ENCODE measurements at regions not wholly inside any gene's neighbourhood (a gene's known extent, or its start where the extent isn't known, plus 50 kb on each side); places are given as distances from the start of the nearest gene placed in this dataset.

DNA sequence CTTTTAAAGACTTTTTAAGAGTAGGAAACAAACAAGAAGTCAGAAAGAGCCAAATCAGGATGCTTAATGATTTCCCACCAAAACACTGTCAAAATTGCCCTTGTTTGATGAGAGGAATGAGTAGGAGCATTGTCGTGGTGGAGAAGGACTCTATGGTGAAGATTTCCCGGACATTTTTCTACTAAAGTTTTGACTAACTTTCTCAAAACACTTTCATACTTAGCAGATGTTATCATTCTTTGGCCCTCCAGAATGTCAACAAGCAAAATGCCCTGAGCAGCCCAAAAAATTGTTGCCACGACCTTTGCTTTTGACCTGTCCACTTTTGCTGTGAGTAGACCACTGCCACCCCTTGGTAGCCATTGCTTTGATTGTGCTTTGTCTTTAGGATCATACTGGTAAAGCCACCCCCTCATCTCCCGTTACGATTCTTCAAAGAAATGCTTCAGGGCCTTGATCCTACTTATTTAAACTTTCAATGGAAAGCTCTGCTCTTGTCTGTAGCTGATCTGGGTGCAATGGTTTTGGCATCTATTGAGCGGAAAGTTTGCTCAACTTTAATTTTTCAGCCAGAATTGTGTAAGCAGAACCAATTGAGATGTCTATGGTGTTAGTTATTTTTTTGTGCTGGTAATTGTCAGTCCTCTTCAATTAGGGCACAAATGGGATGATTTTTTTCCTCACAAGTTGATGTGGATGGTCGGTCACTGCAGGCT is 67.2 kb downstream of the ADM start:
- peaks cover 0 to under 1% (median 0%) of the 10 kb centered on the region in 4 donors for H3K4me1 ChIP-seq
- no peaks in the 10 kb centered on the region for H3K9me3 ChIP-seq
- H3K4me3 ChIP-seq = no peak overlapping the region
- H3K27ac ChIP-seq = peak overlapping the region in 1 of 4 donors; percentile 26
- H3K36me3 ChIP-seq = no peaks in the 10 kb centered on the region
- no peak for DNase-seq
- no peaks in the 10 kb centered on the region for H3K27me3 ChIP-seq
- TF ChIP-seq, protein P1, sequence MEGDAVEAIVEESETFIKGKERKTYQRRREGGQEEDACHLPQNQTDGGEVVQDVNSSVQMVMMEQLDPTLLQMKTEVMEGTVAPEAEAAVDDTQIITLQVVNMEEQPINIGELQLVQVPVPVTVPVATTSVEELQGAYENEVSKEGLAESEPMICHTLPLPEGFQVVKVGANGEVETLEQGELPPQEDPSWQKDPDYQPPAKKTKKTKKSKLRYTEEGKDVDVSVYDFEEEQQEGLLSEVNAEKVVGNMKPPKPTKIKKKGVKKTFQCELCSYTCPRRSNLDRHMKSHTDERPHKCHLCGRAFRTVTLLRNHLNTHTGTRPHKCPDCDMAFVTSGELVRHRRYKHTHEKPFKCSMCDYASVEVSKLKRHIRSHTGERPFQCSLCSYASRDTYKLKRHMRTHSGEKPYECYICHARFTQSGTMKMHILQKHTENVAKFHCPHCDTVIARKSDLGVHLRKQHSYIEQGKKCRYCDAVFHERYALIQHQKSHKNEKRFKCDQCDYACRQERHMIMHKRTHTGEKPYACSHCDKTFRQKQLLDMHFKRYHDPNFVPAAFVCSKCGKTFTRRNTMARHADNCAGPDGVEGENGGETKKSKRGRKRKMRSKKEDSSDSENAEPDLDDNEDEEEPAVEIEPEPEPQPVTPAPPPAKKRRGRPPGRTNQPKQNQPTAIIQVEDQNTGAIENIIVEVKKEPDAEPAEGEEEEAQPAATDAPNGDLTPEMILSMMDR (IDR thresholded peaks at IDR 0.05) = no peak
- TF ChIP-seq POLR2A (IDR thresholded peaks at IDR 0.05) = no peak

DNA sequence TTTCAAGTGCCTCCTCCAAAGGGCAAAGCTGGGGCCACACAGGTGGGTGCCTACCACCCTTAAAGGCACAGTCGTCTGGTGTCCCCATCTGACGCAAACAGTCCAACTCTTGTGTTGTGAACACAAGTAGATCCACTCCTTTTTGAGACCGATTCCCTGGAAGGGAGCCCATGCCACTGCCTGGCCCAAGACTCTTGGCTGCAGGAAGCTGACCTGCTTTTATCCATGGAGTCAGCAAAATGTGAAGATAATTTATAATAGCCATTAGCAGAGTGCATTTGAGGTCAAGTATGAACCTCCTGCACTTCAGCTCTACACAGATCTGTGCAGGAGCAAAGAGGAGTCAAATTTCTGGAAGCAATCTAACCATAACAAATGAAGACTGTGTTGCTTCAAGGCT is 68.5 kb downstream of the ADM start:
- DNase-seq = no peak
- H3K27ac ChIP-seq = no peak overlapping the region
- no peaks in the 10 kb centered on the region for H3K9me3 ChIP-seq
- no peaks in the 10 kb centered on the region for H3K36me3 ChIP-seq
- H3K4me1 ChIP-seq = no peaks in the 10 kb centered on the region
- H3K27me3 ChIP-seq = no peaks in the 10 kb centered on the region
- no peak overlapping the region for H3K4me3 ChIP-seq
- TF ChIP-seq POLR2A (IDR thresholded peaks at IDR 0.05) = no peak
- TF ChIP-seq, protein P1 (IDR thresholded peaks at IDR 0.05) = no peak

DNA sequence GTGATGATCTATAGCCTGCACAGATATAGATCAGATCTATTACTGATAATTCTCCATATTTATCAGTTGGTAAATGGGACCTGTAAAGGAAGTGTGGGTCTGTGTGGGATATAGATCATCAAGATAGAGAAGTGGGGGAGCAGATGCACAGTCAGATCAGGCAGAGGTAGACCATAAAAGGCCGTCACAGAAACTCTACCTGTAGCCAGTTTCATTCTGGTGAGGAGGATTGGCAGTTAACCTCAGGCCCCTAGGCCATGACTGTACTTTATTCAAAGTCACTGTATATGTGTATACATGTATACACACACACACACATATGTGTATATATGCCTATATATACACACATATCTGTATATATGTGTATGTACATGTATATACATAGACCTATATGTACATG is 69.1 kb downstream of the ADM start:
- DNase-seq = no peak
- Histone ChIP-seq H3K4me1 (no peaks in the 10 kb centered on the region), H3K4me3 (no peak overlapping the region), H3K36me3 (no peaks in the 10 kb centered on the region), H3K9me3 (no peaks in the 10 kb centered on the region), H3K27me3 (no peaks in the 10 kb centered on the region), H3K27ac (no peak overlapping the region)
- no peak for TF ChIP-seq POLR2A (IDR thresholded peaks at IDR 0.05)
- TF ChIP-seq, protein P1 (IDR thresholded peaks at IDR 0.05) = no peak

DNA sequence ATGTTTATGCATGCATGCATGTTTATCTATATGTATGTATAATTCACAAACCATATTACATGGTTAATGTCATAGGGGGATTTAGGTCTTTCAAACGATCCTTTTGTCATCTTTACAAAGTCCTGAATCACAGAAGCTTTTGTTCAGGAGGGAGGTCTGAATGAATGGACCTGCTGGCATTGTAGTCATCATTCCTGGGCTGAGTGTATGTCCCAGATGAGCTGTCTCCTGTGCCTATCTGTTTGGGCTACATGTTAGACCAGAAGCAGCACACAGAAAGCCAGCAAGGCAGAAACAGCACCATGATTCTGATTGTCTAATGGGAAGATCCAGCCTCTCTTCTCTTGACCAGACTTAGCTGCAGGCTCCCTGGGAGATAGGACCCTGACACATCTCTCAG is 69.5 kb downstream of the ADM start:
- Histone ChIP-seq H3K4me3 (no peak overlapping the region), H3K27me3 (no peaks in the 10 kb centered on the region), H3K4me1 (no peaks in the 10 kb centered on the region), H3K36me3 (no peaks in the 10 kb centered on the region), H3K9me3 (no peaks in the 10 kb centered on the region), H3K27ac (no peak overlapping the region)
- TF ChIP-seq, protein P1 (IDR thresholded peaks at IDR 0.05) = no peak
- TF ChIP-seq POLR2A (IDR thresholded peaks at IDR 0.05) = no peak
- DNase-seq = no peak

DNA sequence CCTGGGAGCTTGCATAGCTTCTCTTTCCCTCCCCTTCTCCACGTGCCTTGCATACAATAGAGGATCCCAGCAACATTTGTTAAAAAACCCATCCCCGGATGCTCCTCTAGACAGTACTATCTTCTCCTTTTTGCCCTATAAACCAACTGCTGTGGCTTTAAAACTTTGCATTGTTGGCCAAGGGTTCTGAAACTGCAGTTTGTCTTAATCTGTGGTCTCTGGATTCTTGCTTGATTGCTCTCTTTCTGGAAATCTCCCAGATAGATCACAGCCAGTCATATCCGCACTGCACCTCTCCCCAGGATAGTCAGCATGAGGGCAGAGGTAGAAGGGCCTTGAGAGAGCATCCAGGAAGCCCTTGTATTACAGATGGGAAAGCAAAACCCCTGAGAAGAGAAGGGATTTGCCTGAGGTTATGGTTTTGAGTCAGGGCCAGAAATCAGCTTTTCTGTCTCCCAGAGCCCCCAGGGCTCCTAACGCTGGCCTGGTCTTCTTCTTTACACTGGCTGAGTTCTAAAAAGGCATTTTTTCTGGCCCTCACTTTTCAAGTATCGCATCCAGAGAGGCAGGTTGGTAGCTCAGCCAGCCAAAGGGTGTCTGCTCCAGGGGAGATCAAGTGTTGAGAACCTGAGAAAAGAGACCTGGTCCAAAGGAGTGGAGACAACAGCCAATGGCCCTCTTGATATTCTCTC is 70.6 kb downstream of the ADM start:
- Histone ChIP-seq H3K4me1 (no peaks in the 10 kb centered on the region), H3K9me3 (no peaks in the 10 kb centered on the region), H3K36me3 (no peaks in the 10 kb centered on the region), H3K4me3 (no peak overlapping the region), H3K27me3 (no peaks in the 10 kb centered on the region), H3K27ac (no peak overlapping the region)
- no peak for DNase-seq
- TF ChIP-seq POLR2A (IDR thresholded peaks at IDR 0.05) = no peak
- TF ChIP-seq, protein P1 (IDR thresholded peaks at IDR 0.05) = no peak
